OCI-LY1 (cell line): ENCODE measurements at regions not wholly inside any gene's neighbourhood (a gene's known extent, or its start where the extent isn't known, plus 50 kb on each side); places are given as distances from the start of the nearest gene placed in this dataset.

Source experiments
- H2AFZ ChIP-seq: fragments of 200-600 bp; sonication (generic), shearing (Covaris generic); 2 replicates; pipeline ENCODE4 v1.6.0; 2014; ENCODE audit warnings: antibody characterized with exemption, mild to moderate bottlenecking, low read length
- H3F3A ChIP-seq: fragments of 200-600 bp; sonication (generic), shearing (Covaris generic); 2 replicates; pipeline ENCODE4 v1.6.0; 2014; ENCODE audit warnings: mild to moderate bottlenecking, antibody characterized with exemption, low read length, moderate library complexity; ENCODE audit not compliant: insufficient read depth
- H3K27ac ChIP-seq: fragments of 200-600 bp; sonication (generic); 2 replicates; pipeline ENCODE4 v1.5.1; 2014; ENCODE audit warnings: low read length, mixed run types, mild to moderate bottlenecking, low read depth; ENCODE audit not compliant: poor library complexity, severe bottlenecking
- H3K27me3 ChIP-seq: fragments of 200-600 bp; sonication (generic); 2 replicates; pipeline ENCODE4 v1.6.0; 2014; ENCODE audit warnings: antibody characterized with exemption, mild to moderate bottlenecking, low read length, moderate library complexity; ENCODE audit not compliant: insufficient read depth
- H3K36me3 ChIP-seq: fragments of 200-600 bp; sonication (generic); 2 replicates; pipeline ENCODE4 v1.6.1; 2014; ENCODE audit warnings: mild to moderate bottlenecking, antibody characterized with exemption, low read length, moderate library complexity, mixed read lengths; ENCODE audit not compliant: insufficient read depth
- H3K4me1 ChIP-seq: fragments of 200-600 bp; sonication (generic); 2 replicates; pipeline ENCODE4 v1.5.1; 2014; ENCODE audit warnings: mild to moderate bottlenecking, low read length, moderate library complexity; ENCODE audit not compliant: insufficient read depth, severe bottlenecking
- H3K4me2 ChIP-seq: fragments of 200-600 bp; sonication (generic), shearing (Covaris generic); 2 replicates; pipeline ENCODE4 v1.6.1; 2014; ENCODE audit warnings: low read length
- H3K4me3 ChIP-seq: fragments of 200-600 bp; sonication (generic); 2 replicates; pipeline ENCODE4 v1.5.1; 2014; ENCODE audit warnings: low read length, low read depth, mild to moderate bottlenecking, mixed read lengths; ENCODE audit not compliant: poor library complexity, severe bottlenecking
- H3K79me2 ChIP-seq: fragments of 200-600 bp; shearing (Covaris generic); 2 replicates; pipeline ENCODE4 v1.6.1; 2016; ENCODE audit warnings: mixed run types, low read length, mixed read lengths; ENCODE audit not compliant: insufficient read depth
- H3K9ac ChIP-seq: fragments of 200-600 bp; sonication (generic), shearing (Covaris generic); 2 replicates; pipeline ENCODE4 v1.6.1; 2014; ENCODE audit warnings: mild to moderate bottlenecking, low read length, mixed read lengths
- H3K9me2 ChIP-seq: fragments of 200-600 bp; sonication (generic), shearing (Covaris generic); 2 replicates; pipeline ENCODE4 v1.6.1; 2014; ENCODE audit warnings: low read depth, mild to moderate bottlenecking, low read length, mixed read lengths
- H3K9me3 ChIP-seq: fragments of 200-600 bp; shearing (Covaris generic); 2 replicates; pipeline ENCODE4 v1.6.1; 2014; ENCODE audit warnings: low read length, mixed read lengths
- H4K20me1 ChIP-seq: fragments of 200-600 bp; sonication (generic), shearing (Covaris generic); 2 replicates; pipeline ENCODE4 v1.6.0; 2016; ENCODE audit warnings: mild to moderate bottlenecking, low read length; ENCODE audit not compliant: insufficient read depth
- EZH2 ChIP-seq: fragments of 200-600 bp; sonication (generic), shearing (Covaris generic); IDR thresholded peaks from 2 replicates; pipeline ENCODE4 v1.8.0; 2017; ENCODE audit warnings: borderline replicate concordance, mixed run types, mild to moderate bottlenecking, antibody characterized with exemption, low read length, moderate library complexity, mixed read lengths
- TF ChIP-seq, protein P1 (sequence below): fragments of 200-600 bp; sonication (generic), shearing (Covaris generic); IDR thresholded peaks from 2 replicates; pipeline ENCODE4 v1.5.1; 2017; ENCODE audit warnings: mild to moderate bottlenecking, antibody characterized with exemption, low read length, moderate library complexity, mixed read lengths

DNA sequence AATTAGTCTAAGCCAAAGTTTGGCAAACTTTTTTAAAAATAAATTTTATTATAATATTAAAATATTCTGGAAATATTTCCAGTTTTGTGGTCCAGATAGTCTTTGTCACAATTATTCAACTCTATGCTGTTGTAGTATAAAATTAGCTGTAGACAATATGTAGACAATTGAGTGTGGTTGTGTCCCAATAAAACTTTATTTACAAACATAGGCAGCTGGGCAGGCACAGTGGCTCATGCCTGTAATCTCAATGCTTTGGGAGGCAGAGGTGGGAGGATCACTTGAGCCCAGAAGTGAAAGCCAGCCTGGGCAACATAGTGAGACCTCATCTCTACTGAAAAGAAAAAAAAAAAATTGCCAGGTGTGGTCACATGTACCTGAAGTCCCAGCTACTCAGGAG, 150.5 kb upstream of the EPB41L4A start:
- Histone ChIP-seq H4K20me1 (no peaks in the 10 kb centered on the region), H3K27ac (no peak overlapping the region), H3K9me2 (no peaks in the 10 kb centered on the region), H3K9me3 (no peaks in the 10 kb centered on the region), H3F3A (no peaks in the 10 kb centered on the region), H3K4me2 (no peak overlapping the region), H3K36me3 (no peaks in the 10 kb centered on the region), H2AFZ (no peak overlapping the region), H3K4me3 (no peak overlapping the region), H3K27me3 (no peaks in the 10 kb centered on the region), H3K4me1 (no peaks in the 10 kb centered on the region), H3K9ac (no peak overlapping the region), H3K79me2 (no peaks in the 10 kb centered on the region)
- TF ChIP-seq EZH2, result no peak
- TF ChIP-seq, protein P1, sequence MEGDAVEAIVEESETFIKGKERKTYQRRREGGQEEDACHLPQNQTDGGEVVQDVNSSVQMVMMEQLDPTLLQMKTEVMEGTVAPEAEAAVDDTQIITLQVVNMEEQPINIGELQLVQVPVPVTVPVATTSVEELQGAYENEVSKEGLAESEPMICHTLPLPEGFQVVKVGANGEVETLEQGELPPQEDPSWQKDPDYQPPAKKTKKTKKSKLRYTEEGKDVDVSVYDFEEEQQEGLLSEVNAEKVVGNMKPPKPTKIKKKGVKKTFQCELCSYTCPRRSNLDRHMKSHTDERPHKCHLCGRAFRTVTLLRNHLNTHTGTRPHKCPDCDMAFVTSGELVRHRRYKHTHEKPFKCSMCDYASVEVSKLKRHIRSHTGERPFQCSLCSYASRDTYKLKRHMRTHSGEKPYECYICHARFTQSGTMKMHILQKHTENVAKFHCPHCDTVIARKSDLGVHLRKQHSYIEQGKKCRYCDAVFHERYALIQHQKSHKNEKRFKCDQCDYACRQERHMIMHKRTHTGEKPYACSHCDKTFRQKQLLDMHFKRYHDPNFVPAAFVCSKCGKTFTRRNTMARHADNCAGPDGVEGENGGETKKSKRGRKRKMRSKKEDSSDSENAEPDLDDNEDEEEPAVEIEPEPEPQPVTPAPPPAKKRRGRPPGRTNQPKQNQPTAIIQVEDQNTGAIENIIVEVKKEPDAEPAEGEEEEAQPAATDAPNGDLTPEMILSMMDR, result no peak

DNA sequence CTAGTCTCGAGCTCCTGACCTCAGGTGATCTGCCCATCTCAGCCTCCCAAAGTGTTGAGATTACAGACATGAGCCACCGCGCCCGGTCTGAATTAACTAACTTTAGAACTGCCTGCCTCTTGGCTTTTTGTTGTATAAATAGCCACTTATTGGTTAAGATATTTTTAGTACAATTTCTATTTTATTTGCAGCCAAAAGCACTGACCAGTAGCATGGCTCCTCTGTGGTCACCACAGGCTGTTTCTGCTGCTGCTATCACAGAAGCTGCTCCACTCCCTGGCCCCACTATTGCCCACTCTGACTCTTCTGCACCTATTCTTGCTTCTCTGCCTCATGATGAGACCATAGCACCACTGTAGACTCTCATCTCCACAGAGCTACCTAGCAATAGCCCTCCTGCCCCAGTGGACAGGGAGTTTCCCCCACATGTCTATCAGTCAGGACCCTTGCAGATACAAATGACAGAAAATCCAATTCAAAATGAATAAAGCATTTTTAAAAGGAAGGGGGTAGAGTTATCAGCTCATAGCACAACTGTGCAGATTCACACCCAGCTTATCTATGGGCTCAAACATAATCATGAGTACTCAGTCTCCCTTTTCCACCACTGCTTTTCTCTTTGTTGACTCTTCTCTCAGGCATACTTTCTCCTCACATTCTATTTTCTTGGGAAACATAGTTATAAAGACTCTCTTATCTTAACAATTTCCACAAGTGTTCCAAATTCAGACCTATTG, 151.8 kb upstream of the EPB41L4A start:
- Histone ChIP-seq H3K4me3 (no peak overlapping the region), H3K27ac (no peak overlapping the region), H4K20me1 (no peaks in the 10 kb centered on the region), H3K27me3 (no peaks in the 10 kb centered on the region), H3K79me2 (no peaks in the 10 kb centered on the region), H3K9me3 (no peaks in the 10 kb centered on the region), H2AFZ (no peak overlapping the region), H3K4me2 (no peak overlapping the region), H3F3A (no peaks in the 10 kb centered on the region), H3K9ac (no peak overlapping the region), H3K9me2 (no peaks in the 10 kb centered on the region), H3K4me1 (no peaks in the 10 kb centered on the region), H3K36me3 (no peaks in the 10 kb centered on the region)
- TF ChIP-seq EZH2, result no peak
- TF ChIP-seq, protein P1, result no peak

DNA sequence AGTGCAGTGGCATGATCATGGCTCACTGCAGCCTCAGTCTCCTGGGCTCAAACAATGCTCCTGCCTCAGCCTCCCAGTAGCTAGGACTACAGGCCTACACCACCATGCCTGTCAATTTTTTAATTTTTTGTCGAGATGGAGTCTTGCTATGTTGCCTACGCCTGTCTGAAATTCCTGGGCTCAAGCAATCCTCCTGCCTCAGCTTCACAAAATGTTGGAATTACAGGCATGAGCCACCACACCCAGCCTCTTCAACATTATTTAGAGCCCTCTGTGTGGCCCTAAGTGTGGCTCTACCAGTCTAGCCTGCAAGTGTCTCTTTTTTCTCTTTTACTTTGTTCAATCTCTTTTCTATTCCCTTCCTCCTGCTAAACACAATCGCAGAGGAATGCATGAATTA, 154.4 kb upstream of the EPB41L4A start:
- Histone ChIP-seq H3K9me3 (no peaks in the 10 kb centered on the region), H3K4me1 (no peaks in the 10 kb centered on the region)
- no peak for TF ChIP-seq EZH2
- TF ChIP-seq, protein P1, result no peak

More for the DNA sequence above, 154.4 kb upstream of the EPB41L4A start:
- Histone ChIP-seq H2AFZ (no peak overlapping the region), H3K4me2 (no peak overlapping the region), H3K27ac (no peak overlapping the region), H3K4me3 (no peak overlapping the region), H3K36me3 (no peaks in the 10 kb centered on the region), H3F3A (no peaks in the 10 kb centered on the region), H3K79me2 (no peaks in the 10 kb centered on the region), H3K9ac (no peak overlapping the region), H3K27me3 (no peaks in the 10 kb centered on the region), H3K9me2 (no peaks in the 10 kb centered on the region), H4K20me1 (no peaks in the 10 kb centered on the region)
